ENCODE measurements at regions not wholly inside any gene's neighbourhood (a gene's known extent, or its start where the extent isn't known, plus 50 kb on each side); places are given as distances from the start of the nearest gene placed in this dataset.
"Not testable (repeated sequence)": the region's sequence is repeated elsewhere in the genome, so short reads cannot be mapped to it uniquely, and the experiment has no call there.

GRCh38 chr2:16057661-16058060 lies 117.3 kb downstream of the MYCN start:
- Histone ChIP-seq H3K4me1 (peaks cover 0 to 11% of the 10 kb centered on the region in 2 donors), H3K27ac (no peak overlapping the region), H3K36me3 (no peaks in the 10 kb centered on the region), H3K9me3 (no peaks in the 10 kb centered on the region), H3K4me3 (no peak overlapping the region), H3K27me3 (no peaks in the 10 kb centered on the region)
- DNase-seq (ENCODE audit: low spot score) = no peak
- no peak for TF ChIP-seq CTCF (IDR thresholded peaks at IDR 0.05)

GRCh38 chr2:16055848-16056580 lies 115.7 kb downstream of the MYCN start:
- no peaks in the 10 kb centered on the region for H3K36me3 ChIP-seq
- H3K4me1 ChIP-seq = peaks cover 0 to 11% of the 10 kb centered on the region in 2 donors
- H3K27ac ChIP-seq = no peak overlapping the region
- H3K27me3 ChIP-seq = no peaks in the 10 kb centered on the region
- DNase-seq (ENCODE audit: low spot score) = no peak
- TF ChIP-seq CTCF (IDR thresholded peaks at IDR 0.05) = no peak
- H3K4me3 ChIP-seq = no peak overlapping the region
- H3K9me3 ChIP-seq = no peaks in the 10 kb centered on the region

GRCh38 chr2:16053437-16054257 lies 113.3 kb downstream of the MYCN start:
- DNase-seq (ENCODE audit: low spot score) = no peak
- no peaks in the 10 kb centered on the region for H3K9me3 ChIP-seq
- peaks cover 0 to 11% of the 10 kb centered on the region in 2 donors for H3K4me1 ChIP-seq
- H3K27ac ChIP-seq = no peak overlapping the region
- no peaks in the 10 kb centered on the region for H3K36me3 ChIP-seq
- no peaks in the 10 kb centered on the region for H3K27me3 ChIP-seq
- H3K4me3 ChIP-seq = no peak overlapping the region
- no peak for TF ChIP-seq CTCF (IDR thresholded peaks at IDR 0.05)

GRCh38 chr2:16052571-16053052 lies 112.3 kb downstream of the MYCN start:
- H3K4me3 ChIP-seq; H3K36me3 ChIP-seq; H3K27me3 ChIP-seq; H3K9me3 ChIP-seq; H3K27ac ChIP-seq; DNase-seq (ENCODE audit: low spot score): not testable (repeated sequence)
- peaks cover 0 to 11% of the 10 kb centered on the region in 2 donors for H3K4me1 ChIP-seq

- no peak for DNase-seq (ENCODE audit: low spot score)
- Histone ChIP-seq H3K36me3 (no peaks in the 10 kb centered on the region), H3K4me1 (peaks cover 0 to 11% of the 10 kb centered on the region in 2 donors), H3K9me3 (no peaks in the 10 kb centered on the region), H3K4me3 (no peak overlapping the region), H3K27me3 (no peaks in the 10 kb centered on the region), H3K27ac (no peak overlapping the region)
- no peak for TF ChIP-seq CTCF (IDR thresholded peaks at IDR 0.05)
Measured at GRCh38 chr2:16051841-16052564, 111.7 kb downstream of the MYCN start.
